ENCODE measurements at regions not wholly inside any gene's neighbourhood (a gene's known extent, or its start where the extent isn't known, plus 50 kb on each side); places are given as distances from the start of the nearest gene placed in this dataset.

GRCh38 chr12:94790825-94791224, 140.5 kb upstream of the TMCC3 start:
- TF ChIP-seq ZNF556 (CRISPR knock-in tag; IDR thresholded peaks at IDR 0.05; ENCODE audit: borderline replicate concordance) (no peak), MTA3 (CRISPR knock-in tag; IDR thresholded peaks at IDR 0.05) (no peak), BRF2 (CRISPR knock-in tag; IDR thresholded peaks at IDR 0.05) (no peak)
